Stimulated activated CD8-positive, alpha-beta memory T cell treated with anti-CD3 and anti-CD28 coated beads, Interleukin-15, amount 100 ng/mL, for 4 hours (primary cell): ENCODE measurements at regions not wholly inside any gene's neighbourhood (a gene's known extent, or its start where the extent isn't known, plus 50 kb on each side); places are given as distances from the start of the nearest gene placed in this dataset.
A peak's percentile ranks its signal among the peaks of the same experiment; 100 is the strongest.

ENCODE experiments used
- DNase-seq, 2 donors: peaks; one replicate each; pipeline ENCODE4 v3.0.0-alpha.2; 2020; ENCODE audit warnings: low read depth in 2 of 2

DNA sequence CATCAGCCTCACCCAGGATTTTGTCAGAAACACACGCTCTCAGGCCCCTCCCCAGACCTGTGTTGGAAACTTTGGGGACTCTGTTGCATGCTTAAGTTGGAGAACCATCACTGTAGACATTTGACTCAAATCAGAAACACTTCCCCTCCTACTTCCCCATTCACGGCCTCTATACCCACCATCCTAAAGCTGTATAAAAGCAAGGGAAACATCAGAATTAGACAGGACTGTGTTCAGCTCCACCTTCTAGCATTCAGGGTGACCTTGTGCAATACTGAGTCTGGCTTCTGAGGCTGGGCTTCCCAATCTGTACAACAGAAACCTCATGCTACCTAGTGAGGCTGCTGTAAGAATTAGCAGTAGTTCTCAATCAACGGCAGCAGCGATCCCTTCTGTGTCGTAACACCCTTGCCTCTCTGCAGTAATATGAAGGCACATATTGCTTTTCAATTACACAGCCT is 252.3 kb downstream of the LY86 start:
- no peak for DNase-seq

DNA sequence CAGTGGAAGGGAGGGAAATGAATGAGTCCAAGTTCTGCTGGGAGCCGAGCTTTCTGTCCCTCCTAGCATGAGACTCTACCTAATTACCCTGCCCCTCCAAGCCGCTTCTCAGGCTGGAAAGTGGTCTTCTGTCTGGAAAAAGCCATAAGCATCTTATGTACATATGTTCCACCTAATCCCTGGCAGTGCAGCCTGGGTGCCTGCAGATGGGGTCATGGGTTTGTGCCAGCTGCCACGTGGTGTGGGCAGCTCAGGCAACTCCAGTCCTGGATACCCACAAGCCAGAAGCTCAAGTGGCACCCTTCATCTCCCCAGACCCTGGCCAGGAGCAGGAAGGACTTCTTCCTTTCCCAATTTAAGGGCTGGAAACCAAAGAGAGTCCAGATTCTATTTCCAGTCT is 253.1 kb downstream of the LY86 start:
- no peak for DNase-seq

DNA sequence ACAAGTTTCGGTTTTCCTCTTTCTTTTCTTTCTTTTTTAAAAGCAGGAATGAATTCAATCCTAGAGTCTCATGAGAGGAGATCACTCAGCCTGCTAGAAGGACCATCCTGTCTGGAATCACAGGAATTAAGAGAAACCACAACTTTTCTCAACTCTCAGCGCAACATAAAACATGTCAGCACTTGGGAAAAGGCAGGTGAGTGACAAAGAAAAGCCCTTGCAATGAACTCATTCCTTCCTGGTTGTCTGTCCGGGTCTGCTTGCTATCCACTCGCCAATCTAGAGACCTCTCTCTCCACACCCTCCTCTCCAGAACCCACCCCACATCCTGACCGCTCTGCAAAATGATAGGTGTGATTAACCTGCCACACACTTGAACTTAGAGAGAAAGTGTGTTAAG is 253.8 kb downstream of the LY86 start:
- DNase-seq = no peak

DNA sequence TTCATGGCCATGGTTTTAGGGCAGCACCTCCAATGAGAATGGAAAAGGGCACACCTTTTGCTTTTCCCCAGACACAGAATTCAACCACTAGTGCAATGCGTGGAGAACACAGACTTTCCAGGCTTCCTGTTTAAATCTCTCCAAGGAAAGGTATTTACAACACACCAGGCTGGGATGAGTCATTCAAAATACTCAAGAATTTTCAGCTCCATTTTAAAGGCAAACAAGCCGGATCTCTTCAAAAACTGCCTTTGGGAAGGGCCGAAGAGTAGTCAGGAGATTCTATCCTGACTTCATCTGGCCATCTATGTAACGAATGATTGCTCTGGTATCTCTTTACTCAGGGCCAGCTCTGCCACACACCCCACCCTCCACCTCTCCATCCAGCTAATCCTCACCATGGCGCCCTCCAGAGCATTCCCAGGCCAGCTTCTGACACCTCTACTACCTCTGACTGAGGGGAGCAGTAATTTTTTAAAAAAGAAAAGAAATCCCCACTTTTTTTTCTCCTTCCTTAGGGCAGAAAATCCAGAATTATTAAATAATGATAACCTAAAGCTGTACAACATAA is 254.6 kb downstream of the LY86 start:
- DNase-seq = no peak

DNA sequence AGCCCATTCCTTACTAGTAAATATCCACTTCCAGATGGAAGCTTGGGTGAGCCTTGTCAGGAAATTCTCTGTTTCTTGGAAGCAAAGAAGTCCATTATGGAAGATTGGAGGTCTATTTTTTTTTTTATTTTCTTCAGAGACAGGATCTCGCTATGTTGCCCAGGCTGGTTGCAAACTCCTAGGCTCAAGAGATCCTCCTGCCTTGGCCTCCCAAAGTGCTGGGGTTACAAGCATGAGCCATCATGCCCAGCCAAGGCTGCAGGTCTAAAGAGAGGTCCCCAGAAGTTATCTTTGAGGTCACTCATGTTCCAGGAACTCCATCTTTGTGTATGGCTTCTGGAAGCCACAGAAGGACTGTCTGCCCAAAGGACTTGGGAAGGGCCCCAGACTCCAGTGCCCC is 255.3 kb downstream of the LY86 start:
- DNase-seq = no peak

DNA sequence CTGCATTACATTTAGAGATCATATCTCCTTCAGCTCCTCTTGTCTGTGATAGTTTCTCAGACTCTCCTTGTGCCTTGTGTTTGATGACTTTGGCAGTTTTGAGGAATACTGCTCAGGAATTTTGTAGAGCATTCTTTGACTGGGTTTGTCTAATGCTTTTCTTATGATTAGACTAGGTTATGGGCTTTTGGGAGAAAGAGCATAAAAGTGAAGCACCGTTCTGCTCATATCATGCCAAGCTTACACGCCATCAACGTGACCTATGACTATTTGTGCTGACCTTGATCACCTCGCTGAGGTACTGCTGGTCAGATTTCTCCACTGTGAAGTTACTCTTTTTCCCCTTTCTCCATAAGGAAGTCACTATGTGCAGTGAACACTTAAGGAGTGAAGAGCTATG is 256.0 kb downstream of the LY86 start:
- DNase-seq = no peak

DNA sequence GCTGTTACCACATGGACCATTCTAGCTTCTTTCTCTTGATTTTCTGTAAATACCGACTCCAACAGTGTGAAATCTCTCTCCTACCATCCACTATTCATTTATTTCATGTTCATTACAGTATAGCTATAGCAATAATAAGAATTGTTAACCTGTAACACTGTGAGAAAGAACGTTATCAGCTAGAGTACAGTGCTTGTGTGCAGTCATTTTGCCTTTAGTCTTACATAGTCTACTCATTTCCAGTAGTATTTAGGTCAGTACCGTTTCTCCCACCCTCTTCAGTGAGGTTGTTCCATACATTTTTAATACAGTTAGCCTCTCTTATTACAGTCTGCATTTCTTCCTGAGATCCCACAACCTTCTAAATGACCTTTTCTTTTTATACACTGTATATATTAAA is 257.1 kb downstream of the LY86 start:
- no peak for DNase-seq

DNA sequence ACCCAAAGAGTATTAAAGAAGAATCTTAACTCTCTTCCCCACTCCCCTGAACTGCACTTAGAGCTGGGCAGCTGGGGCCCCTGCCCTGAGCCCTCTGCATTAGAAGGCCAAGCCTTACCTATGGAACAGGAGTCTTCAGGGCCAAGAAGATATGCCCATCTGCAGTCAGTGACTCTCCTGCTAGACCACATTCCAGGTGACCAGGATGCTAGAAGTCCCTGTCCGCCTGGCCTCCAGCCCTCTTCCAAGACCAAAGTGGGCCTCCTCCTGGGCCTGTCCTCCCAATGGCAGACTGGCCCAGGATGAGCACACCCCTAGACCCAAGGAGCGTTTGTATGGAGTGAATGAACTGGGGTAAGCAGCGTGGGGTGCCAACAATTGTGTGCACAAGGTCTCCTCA is 259.1 kb downstream of the LY86 start:
- DNase-seq = no peak

DNA sequence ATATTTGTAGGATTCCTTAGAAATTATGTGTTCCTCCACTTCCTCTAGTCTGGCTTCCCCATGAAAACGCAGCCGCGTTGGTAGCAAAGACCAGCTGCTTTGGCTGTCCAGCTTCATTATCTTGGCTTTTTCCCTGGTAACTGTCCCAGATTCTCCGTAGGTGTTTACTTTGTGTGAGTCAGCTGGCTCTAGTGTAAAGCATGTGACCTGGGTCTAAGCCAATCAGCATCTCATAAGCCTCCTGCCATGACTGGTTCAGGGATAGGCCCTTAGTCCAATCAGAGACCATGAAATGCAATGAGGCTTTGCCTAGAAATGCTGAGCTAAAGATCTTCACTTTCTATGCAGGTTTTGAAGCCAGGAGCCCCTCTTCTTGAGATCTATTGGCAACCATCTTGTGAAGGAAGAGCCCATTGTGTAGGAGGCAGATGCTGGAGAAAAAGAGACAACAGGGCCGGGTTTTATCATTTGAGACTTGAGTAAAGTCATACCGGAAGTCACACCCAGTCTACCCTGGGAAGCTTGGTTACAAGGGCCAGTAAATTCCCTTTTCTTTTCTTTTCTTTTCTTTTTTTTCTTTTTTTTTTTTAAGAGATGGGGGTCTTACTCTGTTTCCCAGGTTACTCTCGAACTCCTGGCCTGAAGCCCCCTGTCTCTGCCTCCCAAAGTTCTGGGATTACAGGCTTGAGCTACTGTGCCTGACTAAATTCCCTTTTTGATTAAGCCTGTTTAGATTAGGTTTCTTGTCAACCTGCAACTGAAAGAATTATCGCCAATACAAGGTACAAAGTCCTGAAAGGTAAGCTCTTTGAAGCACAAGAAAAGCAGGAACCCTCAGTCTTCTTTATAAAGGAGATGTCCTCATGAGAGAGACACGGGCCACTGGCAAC is 256.5 kb upstream of the RREB1 start:
- no peak for DNase-seq

DNA sequence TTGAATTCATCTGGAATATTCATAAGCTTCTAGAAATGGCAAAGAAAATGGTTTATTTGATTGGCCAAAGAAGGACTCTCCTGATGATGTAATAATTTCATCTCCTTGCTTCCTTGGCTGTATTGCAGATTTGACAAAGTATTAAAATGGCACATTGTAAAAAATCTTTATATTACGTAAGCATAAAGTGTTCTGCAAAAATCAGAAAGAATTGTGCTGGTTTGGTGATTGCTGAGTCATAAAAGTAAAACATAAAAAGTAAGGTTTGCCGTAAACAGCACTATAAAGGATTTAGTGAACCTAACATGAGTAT is 255.9 kb upstream of the RREB1 start:
- no peak for DNase-seq

DNA sequence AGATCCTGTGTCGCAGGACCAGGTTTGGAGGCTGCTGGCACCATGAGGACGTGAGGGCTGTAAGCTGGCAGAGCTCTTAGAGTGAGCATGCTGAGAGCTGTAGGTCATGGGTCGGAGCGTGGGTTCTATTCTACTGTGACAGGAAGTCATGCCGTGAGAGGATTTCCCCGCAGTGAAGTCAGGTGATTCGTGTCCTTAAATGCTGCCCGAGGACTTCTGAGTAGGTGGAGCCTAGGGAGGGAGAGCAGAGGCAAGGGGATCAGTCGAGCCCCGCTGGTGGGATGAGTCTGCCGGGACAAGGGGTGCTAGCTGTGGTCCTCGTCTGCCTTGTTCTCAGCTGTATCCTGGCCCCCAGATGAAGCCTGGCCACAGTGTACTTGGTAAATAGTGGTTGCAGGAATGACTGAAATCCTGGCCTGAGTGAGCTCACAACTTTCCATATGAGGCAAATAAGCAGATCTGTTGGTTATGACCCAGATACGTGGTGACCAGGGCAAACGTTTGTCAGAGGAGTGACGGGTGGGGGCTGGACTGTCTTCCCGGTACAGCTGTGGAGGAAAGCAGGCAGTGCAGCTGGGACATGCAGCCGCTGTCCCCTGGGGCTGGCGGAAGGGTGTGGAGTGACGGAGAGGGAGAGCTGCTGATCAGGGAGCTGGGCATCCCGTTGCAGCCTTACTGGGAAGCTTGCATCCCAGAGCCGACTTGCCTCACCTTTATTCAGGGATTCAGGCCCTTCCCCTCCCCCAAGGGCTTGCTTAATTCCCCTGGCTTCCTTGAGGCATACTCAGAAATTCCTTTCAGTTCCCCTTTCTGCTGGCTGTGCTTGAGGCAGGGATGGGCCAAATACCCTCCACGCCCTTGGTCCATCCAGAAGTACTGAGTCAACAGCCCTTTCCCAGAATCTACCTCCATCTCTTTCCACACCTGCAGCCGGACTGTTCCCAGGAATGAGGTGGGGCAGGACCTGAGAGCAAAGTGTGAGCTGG is 250.9 kb upstream of the RREB1 start:
- peak; percentile 13 to 27 for DNase-seq

DNA sequence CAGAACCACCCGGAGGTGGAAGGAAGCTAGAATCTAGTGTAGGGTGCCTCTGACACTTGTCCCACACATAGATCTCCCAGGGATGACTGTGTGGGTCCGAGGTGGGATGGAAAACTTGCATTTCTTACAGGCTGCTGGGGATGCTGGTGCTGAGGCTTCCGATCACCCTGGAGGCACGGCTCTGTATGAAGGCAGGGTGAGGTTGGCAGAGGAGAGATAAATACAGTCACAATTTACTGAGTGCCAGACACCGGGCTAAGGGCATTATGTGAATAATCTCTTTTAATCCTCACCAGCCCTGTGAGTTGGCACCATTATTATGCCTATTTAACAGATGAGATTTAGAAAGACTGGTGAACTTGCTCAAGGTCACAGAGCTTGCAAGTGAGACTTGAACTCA is 250.2 kb upstream of the RREB1 start:
- no peak for DNase-seq

DNA sequence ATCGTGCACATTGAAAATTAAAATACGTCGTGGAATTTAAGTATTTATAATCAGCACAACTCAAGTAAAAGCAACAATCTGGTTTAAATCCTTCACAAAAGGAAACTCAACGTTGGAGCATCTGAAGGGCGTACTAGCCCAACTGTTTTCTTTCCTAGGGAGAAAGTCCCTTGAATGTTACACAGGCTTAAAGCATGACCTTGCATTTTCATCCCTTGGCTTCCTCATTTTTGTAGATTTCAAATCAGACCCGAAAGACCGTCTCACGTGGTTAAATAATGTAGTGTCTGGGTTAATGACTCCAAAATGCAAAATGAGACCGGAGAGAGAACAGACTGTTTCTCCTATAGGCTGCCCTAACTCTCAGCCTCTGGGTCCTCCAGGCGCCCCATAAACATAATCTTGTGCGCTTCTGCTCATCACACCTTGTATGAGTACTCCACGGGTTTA is 249.2 kb upstream of the RREB1 start:
- DNase-seq = no peak

DNA sequence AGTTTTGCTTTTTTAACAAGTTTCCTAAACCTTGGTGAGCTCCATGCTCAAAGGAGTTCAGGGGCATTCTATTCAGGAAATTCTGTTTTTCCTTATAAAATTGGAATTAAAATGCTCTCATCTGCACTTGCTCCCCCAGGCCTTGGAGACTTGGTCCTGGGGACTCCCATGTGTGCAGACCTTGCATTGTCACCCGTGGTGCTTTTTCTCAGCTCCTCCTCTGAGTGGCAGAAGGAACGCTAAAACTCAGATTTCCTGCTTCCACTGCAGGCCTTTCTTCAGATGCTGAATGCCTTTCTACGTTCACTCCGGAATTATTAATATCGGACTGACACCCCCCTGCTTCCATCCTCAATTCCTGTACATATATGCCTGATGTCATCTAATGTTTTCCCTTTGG is 248.7 kb upstream of the RREB1 start:
- DNase-seq = no peak

DNA sequence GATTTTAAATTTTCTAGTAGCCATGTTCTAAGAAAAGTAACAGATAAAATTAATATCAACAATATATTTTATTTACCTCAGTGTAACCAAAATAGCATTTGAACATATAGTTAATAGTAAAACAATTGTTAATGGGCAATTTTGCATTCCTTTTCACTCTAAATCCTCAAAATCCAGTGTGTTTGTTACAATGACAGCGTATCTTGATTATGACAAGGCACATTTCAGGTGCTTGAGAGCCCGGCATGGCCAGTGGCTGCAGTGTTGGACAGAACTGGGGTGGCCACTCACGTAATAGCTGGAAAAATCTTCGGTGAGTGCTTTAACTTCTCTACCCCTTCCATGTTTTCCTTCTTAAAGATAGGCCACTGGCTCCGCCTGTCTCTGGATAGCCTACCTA is 248.0 kb upstream of the RREB1 start:
- DNase-seq = no peak

DNA sequence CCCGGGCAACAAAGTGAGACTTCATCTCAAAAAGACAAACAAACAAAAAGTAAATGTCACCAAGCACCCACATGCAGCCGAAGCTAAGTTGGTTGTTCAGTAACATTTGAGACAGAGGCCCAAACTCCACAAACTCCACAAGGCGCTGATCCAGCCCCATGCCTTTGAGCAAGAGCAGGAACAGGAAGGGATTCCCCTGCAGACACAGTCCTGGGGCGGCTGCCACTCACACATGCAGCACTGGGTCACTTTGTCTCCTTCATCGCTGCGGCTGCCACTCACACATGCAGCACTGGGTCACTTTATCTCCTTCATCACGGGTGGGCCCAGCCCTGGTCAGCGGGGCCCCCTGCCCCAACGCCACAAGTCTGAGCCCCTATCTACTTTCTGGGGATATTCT is 246.9 kb upstream of the RREB1 start:
- DNase-seq = no peak

DNA sequence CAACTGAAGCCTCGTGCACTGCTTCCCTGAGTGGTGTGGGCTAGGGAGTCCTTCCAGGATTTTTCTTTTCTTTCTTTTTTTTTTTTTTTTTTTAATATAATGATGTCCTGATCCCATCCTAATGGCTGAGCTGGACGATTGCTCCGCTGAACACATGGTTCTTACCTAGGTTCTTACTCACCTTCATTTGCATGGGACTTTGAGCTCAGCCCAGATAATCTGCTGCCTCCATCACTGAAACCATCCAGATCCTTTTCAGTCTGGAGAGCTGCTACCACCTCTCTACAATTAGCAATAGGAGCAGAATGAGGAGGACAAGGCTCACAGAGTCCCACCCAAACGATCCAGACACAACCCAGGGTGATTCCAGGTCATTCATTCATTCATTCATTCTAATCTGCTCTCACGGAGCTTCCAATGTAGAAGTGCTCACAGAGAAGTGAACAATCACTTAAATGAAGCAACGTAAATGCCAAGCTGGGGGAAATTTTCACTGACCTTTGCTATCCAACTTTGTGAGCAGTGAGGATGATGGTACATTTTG is 246.3 kb upstream of the RREB1 start:
- no peak for DNase-seq

DNA sequence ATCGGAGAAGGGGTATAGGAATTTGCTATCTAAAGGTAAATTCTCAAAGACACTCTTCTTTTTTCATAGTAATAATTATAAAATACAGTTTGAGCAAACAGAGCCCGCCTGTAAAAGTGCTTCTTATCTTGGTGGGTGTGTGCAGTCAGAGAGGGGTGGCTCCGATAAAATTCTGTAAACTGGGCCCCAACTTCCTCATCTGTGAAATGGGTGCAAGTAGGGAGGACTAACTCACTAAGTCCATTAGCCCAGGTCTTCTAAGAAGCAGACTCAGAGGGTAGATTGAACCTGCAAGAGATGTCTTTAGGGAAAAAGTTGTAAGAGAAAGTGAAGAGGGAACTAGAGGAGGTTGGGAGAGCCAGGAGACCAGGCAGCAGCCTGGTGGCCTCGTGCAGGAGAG is 245.8 kb upstream of the RREB1 start:
- no peak for DNase-seq

DNA sequence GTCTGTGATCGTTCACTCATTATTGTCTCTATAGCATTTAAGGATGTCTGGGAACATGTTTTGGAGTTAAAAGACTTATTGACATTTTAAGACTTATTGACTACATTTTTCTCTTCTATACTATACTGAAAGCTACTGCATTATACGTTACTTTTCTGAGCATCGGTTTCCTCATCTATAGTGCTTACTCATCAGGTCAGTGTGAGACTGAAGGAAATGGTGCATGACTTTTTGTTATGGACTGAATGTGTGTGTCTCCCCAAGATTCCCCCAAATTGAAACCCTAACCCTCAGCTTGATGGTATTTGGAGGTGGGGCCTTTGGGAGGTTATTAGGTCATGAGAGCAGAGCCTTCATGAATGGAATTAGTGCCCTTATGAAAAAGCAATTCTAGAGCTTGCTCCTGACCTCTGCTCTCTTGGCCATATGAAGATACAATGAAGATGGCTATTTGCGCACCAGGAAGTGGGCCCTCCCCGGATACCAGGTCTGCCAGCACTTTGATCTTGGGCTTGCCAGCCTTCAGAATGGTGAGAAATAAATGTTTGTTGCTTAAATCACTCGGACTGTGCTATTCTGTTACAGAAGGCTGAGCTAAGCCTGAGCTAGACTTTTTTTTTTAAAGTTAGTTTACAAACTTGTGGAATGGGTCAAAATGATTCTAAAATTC is 243.7 kb upstream of the RREB1 start:
- DNase-seq = no peak

DNA sequence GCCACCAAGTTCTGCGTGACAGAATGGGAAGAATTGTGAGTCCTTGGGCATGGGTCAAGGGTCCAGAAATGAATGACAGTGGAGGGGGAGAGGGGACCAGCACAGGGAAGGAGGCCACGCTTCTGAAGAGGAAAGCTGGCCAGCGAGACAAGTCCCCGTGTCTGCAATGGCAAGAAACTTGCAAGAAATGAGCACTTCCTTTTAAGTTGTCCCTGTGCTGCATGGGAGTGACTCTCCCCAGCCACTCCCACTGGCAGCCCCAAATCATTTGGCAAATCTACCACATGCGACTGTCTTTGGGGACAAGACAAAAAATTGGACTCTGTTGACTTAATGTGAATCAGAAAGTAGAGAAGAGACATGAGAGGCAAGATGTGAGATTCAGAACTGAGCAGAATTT is 242.2 kb upstream of the RREB1 start:
- DNase-seq = no peak

DNA sequence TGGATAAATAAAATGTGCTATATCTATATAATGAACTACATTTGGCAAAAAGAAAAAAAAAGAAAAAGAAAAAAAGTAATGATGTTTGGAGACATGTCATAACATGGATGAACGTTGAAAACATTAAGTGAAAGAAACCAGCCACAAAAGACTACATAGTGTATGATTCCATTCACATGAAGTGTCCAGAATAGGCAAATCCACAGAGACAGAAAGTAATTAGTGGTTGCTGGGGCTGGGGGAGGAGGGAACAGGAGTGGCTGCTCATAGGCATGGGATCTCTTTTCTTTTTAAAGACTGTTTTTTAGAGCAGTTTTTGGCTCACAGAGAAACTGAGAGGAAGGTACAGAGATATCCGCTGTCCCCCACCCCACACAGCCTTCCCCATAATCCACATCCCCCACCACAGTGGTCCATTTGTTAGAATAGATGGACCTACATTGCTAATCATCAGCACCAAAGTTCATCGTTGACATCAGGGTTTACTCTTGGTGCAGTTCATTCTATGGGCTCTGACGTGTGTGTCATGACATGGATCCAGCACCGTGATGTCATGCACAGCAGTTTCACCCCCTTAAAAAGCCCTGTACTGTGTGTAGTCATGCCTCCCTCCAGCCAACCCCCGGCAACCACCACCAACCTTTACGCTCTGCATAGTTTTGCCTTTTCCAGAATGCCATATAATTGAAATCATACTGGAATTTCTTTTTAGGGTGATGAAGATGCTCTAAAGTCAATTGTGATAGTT is 240.9 kb upstream of the RREB1 start:
- no peak for DNase-seq
